Head of caudate nucleus (tissue), 42 donors: ENCODE measurements at regions not wholly inside any gene's neighbourhood (a gene's known extent, or its start where the extent isn't known, plus 50 kb on each side); places are given as distances from the start of the nearest gene placed in this dataset.
"Not testable (repeated sequence)": the region's sequence is repeated elsewhere in the genome, so short reads cannot be mapped to it uniquely, and the experiment has no call there.

Experiments used
- DNase-seq, 42 donors: peaks; one replicate each; pipeline versions ENCODE4 v3.0.0 to v3.0.0-alpha.2; 2020 to 2021; ENCODE audit warnings: mixed read lengths in 7 of 42
- intact Hi-C: fragments of 100-400 bp; cut with DNase I; formaldehyde crosslinking; loops from one replicate; pipeline ENCODE4 v1.15.0; 2022

GRCh38 chr10:42419789-42420188 is 218.6 kb downstream of the ZNF33B start:
- no peak for DNase-seq
- intact Hi-C loops: no loop called here

GRCh38 chr10:42380926-42381547 is 257.3 kb downstream of the ZNF33B start:
- DNase-seq: no peak
- intact Hi-C loops: no loop called here

GRCh38 chr10:42367532-42368230 is 270.7 kb downstream of the ZNF33B start:
- intact Hi-C loops: no loop called here
- peak; percentile 72 to 96 (median 90) for DNase-seq

GRCh38 chr10:42351745-42352144 is 286.6 kb downstream of the ZNF33B start:
- DNase-seq: no peak
- intact Hi-C loops: no loop called here

DNA sequence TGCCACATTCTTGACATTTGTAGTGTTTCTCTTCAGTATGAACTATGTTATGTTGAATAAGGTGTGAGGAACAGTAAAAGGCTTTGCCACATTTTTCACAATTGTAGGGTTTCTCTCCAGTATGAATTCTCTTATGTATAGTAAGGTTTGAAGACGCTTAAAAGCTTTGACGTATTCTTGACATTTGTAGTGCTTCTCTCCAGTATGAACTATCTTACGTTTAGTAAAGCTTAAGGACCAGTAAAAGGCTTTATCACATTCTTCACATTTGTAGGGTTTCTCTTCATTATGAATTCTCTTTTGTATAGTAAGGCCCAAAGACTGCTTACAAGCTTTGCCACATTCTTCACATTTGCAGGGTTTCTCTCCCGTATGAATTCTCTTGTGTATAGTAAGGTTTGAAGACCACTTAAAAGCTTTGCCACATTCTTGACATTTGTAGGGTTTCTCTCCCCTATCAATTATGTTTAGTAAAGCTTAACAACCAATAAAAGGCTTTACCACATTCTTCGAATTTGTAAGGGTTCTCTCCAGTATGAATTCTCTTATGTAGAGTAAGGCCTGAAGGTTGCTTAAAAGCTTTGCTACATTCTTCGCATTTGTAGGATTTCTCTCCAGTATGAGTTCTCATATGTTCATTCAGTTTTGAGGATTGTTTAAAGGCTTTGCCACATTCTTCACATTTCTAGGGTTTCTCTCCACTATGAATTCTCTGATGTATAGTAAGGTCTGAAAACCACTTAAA is 301.6 kb downstream of the ZNF33B start:
- intact Hi-C loops: not testable (repeated sequence)

DNA sequence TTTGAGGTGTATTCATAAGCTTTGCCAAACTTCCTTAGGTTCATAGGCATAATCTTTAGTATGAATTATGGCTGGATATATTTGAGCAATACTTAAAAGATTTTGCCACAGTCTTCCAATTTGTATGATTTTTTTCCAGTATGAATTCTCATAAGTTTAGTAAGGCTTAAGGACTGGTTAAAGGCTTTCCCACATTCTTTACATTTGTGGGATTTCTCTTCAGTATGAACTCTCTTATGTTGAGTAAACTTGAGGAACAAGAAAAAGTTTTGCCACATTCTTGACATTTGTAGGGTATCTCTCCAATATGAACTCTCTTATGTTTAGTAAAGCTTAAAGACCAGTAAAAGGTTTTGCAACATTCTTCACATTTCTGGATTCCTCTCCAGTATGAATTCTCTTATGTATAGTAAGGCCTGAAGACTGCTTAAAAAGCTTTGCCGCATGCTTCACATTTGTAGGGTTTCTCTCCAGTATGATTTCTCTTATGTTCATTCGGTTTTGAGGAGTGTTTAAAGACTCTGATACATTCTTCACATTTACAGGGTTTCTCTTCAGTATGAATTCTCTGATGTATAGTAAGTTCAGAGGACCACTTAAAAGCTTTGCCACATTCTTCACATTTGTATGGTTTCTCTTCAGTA is 302.6 kb downstream of the ZNF33B start:
- intact Hi-C loops, DNase-seq: not testable (repeated sequence)

More for the DNA sequence above, 301.6 kb downstream of the ZNF33B start:
- DNase-seq: not testable (repeated sequence)

DNA sequence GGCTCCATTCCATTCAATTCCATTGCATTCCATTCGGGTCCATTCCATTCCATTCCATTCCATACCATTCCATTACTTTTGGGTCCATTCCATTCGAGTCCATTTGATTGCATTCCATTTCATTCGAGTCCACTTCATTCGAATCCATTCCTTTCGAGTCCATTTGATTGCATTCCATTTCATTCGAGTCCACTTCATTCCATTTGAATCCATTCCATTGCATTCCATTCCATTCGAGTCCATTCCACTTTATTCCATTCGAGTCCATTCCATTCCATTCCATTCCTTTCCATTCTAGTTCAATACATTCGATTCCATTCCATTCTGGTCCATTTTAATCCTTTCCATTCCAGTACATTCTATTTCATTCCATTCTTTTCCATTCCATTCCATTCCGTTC is 334.0 kb downstream of the ZNF33B start:
- no peak for DNase-seq
- intact Hi-C loops: no loop called here

DNA sequence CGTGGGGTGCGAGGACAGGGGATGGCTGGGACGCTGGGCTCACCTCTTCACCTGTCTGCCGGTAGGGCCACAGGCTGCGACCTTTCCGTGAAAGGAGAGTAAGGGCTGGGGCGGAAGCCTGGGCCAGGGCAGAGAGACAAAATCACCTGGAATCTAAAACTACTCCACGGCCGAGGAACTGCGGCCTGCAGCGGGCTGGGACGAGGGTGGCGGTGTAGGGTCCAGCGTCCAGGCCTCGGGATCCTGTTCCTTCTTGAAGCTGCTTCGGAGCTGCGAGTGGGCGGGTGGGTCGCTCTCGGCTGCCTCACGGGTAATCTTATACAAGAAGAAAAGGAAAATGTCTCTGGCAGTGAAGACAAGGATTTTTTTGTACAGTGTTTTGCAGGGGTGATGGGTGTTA is 356.5 kb downstream of the ZNF33B start:
- intact Hi-C loops, DNase-seq: not testable (repeated sequence)

- DNase-seq, intact Hi-C loops: not testable (repeated sequence)
These were observed 368.6 kb downstream of the ZNF33B start for GRCh38 chr10:42269788-42270187.

GRCh38 chr10:42263259-42263658 is 375.1 kb downstream of the ZNF33B start:
- intact Hi-C loops, DNase-seq: not testable (repeated sequence)

- intact Hi-C loops, DNase-seq: not testable (repeated sequence)
These were observed 395.4 kb downstream of the ZNF33B start for GRCh38 chr10:42243002-42243401.

- intact Hi-C loops: no loop called here
These were observed 396.1 kb downstream of the ZNF33B start for GRCh38 chr10:42242135-42242805.

GRCh38 chr10:42236401-42236800 is 402.0 kb downstream of the ZNF33B start:
- DNase-seq, intact Hi-C loops: not testable (repeated sequence)

More at GRCh38 chr10:42242135-42242805, 396.1 kb downstream of the ZNF33B start:
- DNase-seq: no peak

DNA sequence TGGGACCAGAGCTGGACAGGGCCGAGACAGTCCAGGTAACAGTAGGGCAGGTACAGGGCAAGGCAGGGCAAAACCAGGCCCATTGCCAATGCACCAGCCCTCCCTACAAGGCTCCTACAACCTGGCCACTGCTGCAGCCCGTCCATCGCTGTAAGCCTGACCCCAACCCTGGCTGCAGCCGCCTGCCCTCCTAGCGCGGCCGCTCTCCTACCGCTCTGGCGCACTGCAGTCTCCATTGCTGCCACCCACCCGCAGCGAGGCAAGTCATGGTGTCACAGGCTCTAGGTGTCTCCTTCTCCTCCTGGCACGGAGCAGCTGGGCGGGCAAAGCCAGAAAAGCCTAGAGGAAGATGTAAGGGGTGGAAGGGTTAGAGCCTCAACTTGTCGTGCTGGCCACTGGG is 402.6 kb downstream of the ZNF33B start:
- DNase-seq, intact Hi-C loops: not testable (repeated sequence)

GRCh38 chr10:42235241-42235640 is 403.1 kb downstream of the ZNF33B start:
- DNase-seq, intact Hi-C loops: not testable (repeated sequence)

GRCh38 chr10:42234506-42234905 is 403.9 kb downstream of the ZNF33B start:
- DNase-seq, intact Hi-C loops: not testable (repeated sequence)

DNA sequence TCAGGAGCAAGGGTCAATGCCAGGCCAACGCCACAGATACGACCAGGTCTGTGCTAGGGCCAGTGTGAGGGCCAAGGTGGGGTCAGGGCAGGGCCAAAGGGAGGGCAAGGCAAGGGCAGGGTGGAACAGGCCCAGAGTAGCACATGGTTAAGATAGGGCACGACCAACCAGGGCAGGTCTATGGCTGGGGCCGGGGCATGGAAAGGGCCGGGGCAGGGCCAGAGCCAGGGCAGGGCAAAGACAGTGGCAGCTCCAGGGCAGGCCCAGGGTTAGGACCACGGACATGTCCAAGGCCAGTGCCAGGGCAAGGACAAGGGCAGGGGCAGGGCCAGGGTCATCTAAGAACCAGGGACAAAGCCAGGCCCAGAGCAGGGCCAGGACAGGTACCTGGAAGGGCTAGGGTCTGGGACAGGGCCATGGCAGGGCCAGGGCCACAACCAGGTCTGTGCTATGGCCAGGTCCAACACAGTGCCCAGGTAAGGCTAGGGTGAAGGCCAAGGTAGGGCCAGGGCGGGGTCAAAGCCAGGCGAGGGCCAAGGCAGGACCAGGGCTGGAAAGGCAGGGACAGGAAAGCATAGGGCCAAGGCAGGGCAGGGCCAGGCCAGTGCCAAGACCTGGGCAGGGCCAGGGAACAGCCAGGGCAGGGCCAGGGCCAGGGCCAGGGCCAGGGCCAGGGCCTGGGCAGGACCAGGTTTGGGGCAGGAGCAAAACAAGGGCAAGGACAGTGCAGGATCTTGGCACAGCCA is 404.7 kb downstream of the ZNF33B start:
- intact Hi-C loops, DNase-seq: not testable (repeated sequence)

DNA sequence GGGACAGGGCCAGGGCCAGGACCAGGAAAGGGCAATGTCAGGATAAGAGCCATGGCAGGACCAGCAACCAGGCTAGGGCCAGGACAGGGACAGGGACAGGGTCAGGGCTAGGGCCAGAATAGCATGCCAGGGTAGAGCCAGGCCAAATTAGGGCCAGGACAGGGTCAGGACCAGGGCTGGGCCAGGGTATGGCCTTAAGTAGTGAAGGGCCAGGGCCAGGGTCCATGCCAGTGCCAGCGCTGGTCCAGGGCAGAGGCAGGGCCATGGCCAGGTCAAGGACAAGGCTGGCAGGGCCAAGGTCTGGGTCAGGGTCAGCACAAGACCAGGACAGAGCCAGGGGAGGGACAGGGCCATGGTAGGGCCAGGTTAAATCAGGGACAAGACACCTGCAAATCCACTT is 405.4 kb downstream of the ZNF33B start:
- intact Hi-C loops, DNase-seq: not testable (repeated sequence)
